GM12878 (cell line): ENCODE measurements at regions not wholly inside any gene's neighbourhood (a gene's known extent, or its start where the extent isn't known, plus 50 kb on each side); places are given as distances from the start of the nearest gene placed in this dataset.

Source experiments
- ATAC-seq: fragments of 200-7000 bp; cut with Tn5 transposase; 3 replicates; pipeline ENCODE4 v1.9.1; 2020; ENCODE audit warnings: mild to moderate bottlenecking, moderate library complexity
- BruUV-seq: library from RNA; stranded (reverse); fragments of 400-500 nt; replicated peaks from 2 replicates; lab custom pipeline; 2021; lab: Mats Ljungman, UMichigan
- CTCF ChIA-PET: fragments of 300-600 bp; sonication (Branson Sonifier 250); formaldehyde crosslinking; extraction: SDS; loops from one replicate; lab custom pipeline; 2021; ENCODE audit warnings: inconsistent platforms; lab: Yijun Ruan, JAX
- POLR2A ChIA-PET: fragments of 350-600 bp; formaldehyde crosslinking; extraction: SDS; loops from one replicate; lab custom pipeline; 2021; ENCODE audit warnings: inconsistent platforms; lab: Charles Lee
- RAD21 ChIA-PET: fragments of 300-600 bp; sonication (Branson Sonifier 250); formaldehyde crosslinking; loops from one replicate; lab custom pipeline; 2023; ENCODE audit warnings: antibody characterized with exemption; ENCODE audit not compliant: unreplicated experiment; lab: Charles Lee
- SMC1A ChIA-PET: fragments of 300-600 bp; sonication (Branson Sonifier 250); formaldehyde crosslinking; loops from one replicate; lab custom pipeline; 2023; ENCODE audit not compliant: unreplicated experiment, uncharacterized antibody; lab: Charles Lee
- DNase-seq: peaks from one replicate; pipeline ENCODE4 v3.0.0-alpha.2; 2011; ENCODE audit warnings: low read depth, low spot score
- FAIRE-seq: peaks from 3 replicates; lab custom pipeline; 2011; peaks lifted over from hg19 to GRCh38; lab: Jason Lieb, UNC
- H2AFZ ChIP-seq: 2 replicates; pipeline ENCODE4 v1.6.0; 2011; ENCODE audit warnings: low read depth, low read length, control low read depth; ENCODE audit not compliant: control insufficient read depth
- H3K27ac ChIP-seq: 2 replicates; pipeline ENCODE4 v1.5.1; 2011; ENCODE audit warnings: control low read depth; ENCODE audit not compliant: control insufficient read depth, insufficient read depth
- H3K27me3 ChIP-seq, 2 experiments: replicated peaks in 1 of 2; 2 replicates each; pipeline versions ENCODE4 v1.6.0 to v1.6.1; 2011; ENCODE audit warnings: low read length in 1 of 2; ENCODE audit not compliant: control insufficient read depth in 2 of 2, insufficient read depth in 2 of 2
- H3K36me3 ChIP-seq, 2 experiments: 2 replicates each; pipeline ENCODE4 v1.5.1; 2011; ENCODE audit warnings: low read length in 1 of 2; ENCODE audit not compliant: control insufficient read depth in 2 of 2, insufficient read depth in 2 of 2
- H3K4me1 ChIP-seq: 2 replicates; pipeline ENCODE4 v1.6.1; 2011; ENCODE audit warnings: mild to moderate bottlenecking, low read length, moderate library complexity, mixed read lengths; ENCODE audit not compliant: control insufficient read depth, insufficient read depth
- H3K4me2 ChIP-seq: 2 replicates; pipeline ENCODE4 v1.6.0; 2011; ENCODE audit warnings: control low read depth; ENCODE audit not compliant: control insufficient read depth, insufficient read depth
- H3K4me3 ChIP-seq: fragments of 200-600 bp; sonication (generic); 2 replicates; pipeline ENCODE4 v1.5.1; 2016
- H3K79me2 ChIP-seq: 2 replicates; pipeline ENCODE4 v1.6.0; 2011; ENCODE audit warnings: low read length; ENCODE audit not compliant: control insufficient read depth, insufficient read depth
- H3K9ac ChIP-seq: 2 replicates; pipeline ENCODE4 v1.8.0; 2011; ENCODE audit warnings: low read length, control low read depth, mixed read lengths; ENCODE audit not compliant: control insufficient read depth, insufficient read depth
- H3K9me3 ChIP-seq: replicated peaks from 3 replicates; pipeline ENCODE4 v1.5.1; 2011; ENCODE audit warnings: mild to moderate bottlenecking, low read length; ENCODE audit not compliant: control insufficient read depth, insufficient read depth
- H4K20me1 ChIP-seq: 2 replicates; pipeline ENCODE4 v1.6.0; 2011; ENCODE audit not compliant: control insufficient read depth, insufficient read depth
- LARP7 ChIP-seq: fragments of 450-650 bp; IDR thresholded peaks from 2 replicates; pipeline ENCODE4 v1.6.1; 2017; ENCODE audit warnings: mild to moderate bottlenecking
- SMAD1 ChIP-seq: fragments of 450-650 bp; IDR thresholded peaks from 2 replicates; pipeline ENCODE4 v1.6.1; 2018; ENCODE audit warnings: mild to moderate bottlenecking, low read depth; ENCODE audit not compliant: partially characterized antibody
- ZBTB11 ChIP-seq: fragments of 450-650 bp; formaldehyde crosslinking; IDR thresholded peaks from 2 replicates; pipeline ENCODE4 v1.5.0; 2022; ENCODE audit warnings: mild to moderate bottlenecking, missing genetic modification characterization
- WGBS: methylation state at CpG from one replicate; pipeline ENCODE4 v1.1.6; 2016; ENCODE audit warnings: low lambda C conversion rate; ENCODE audit not compliant: insufficient replicate concordance, insufficient coverage; ENCODE audit errors: missing lambda C conversion rate; 5-methylcytosine and 5-hydroxymethylcytosine counted together
- in situ Hi-C: fragments of 300-500 bp; cut with MboI; formaldehyde crosslinking; loops from 9 replicates; pipeline ENCODE4 v1.14.3; 2018; ENCODE audit warnings: mixed read lengths
- intact Hi-C: fragments of 100-400 bp; cut with micrococcal nuclease; formaldehyde crosslinking; loops from one replicate; pipeline ENCODE4 v1.14.2; 2022; ENCODE audit not compliant: unreplicated experiment
- TF ChIP-seq, protein P1 (sequence below): fragments of 150-350 bp; IDR thresholded peaks from 2 replicates; pipeline ENCODE4 v1.6.1; 2016; ENCODE audit warnings: low read depth, low read length
- TF ChIP-seq, protein P2 (sequence below): fragments of 450-650 bp; IDR thresholded peaks from 2 replicates; pipeline ENCODE4 v1.6.1; 2017; ENCODE audit warnings: borderline replicate concordance

DNA sequence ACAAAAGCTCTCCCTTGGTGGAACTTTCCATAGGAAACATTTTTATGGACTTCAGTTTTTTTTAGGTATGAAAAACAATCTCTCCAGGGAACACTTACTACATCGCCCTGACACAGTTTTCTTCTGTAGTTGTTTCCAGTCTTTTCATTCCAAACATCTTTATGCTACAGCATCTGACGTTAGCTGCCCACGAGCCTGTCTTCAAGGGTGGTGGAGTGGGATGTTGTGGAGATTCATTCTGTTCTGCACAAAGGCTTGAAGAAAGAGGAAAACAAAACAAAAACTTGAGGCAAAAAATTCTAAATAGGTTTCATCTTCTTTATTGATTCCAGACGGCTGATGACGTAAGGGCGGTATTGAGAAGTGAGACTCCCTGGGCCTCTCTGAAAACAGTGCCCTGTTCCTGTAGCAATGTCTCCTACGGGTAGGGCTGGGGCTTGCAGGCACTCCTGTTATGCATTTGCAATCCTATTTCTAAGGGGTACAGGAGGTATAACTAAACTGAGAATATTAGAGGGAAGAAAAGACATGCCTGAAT, 375.0 kb downstream of the RNF144A start:
- 32% methylated on average over 7 of the region's 7 CpGs for WGBS

More for the DNA sequence above, 375.0 kb downstream of the RNF144A start:
- Histone ChIP-seq H3K27ac (no peak overlapping the region), H3K27me3 (no peaks in the 10 kb centered on the region), H3K4me2 (no peak overlapping the region), H3K79me2 (no peaks in the 10 kb centered on the region), H2AFZ (no peak overlapping the region), H3K9me3 (no peaks in the 10 kb centered on the region; the same call in 2 of the 3 replicates), H4K20me1 (no peaks in the 10 kb centered on the region), H3K4me1 (no peaks in the 10 kb centered on the region), H3K9ac (no peak overlapping the region), H3K4me3 (no peak overlapping the region), H3K36me3 (no peaks in the 10 kb centered on the region)
- intact Hi-C loops = no loop called here
- ChIA-PET RAD21 (no interaction called here), SMC1A (interaction anchor here (0.8 to 1.0 kb wide), 2 partner anchors 12 to 28 kb away, joined by 3 to 5 read pairs; no protein-coding TSS in a partner anchor), CTCF (interaction anchor here (1.3 kb wide), 1 partner anchor 26 kb away, joined by 3 read pairs; no protein-coding TSS in a partner anchor), POLR2A (interaction anchor here (0.9 kb wide), 1 partner anchor 9 kb away, joined by 3 read pairs; no protein-coding TSS in a partner anchor)
- TF ChIP-seq, protein P1, sequence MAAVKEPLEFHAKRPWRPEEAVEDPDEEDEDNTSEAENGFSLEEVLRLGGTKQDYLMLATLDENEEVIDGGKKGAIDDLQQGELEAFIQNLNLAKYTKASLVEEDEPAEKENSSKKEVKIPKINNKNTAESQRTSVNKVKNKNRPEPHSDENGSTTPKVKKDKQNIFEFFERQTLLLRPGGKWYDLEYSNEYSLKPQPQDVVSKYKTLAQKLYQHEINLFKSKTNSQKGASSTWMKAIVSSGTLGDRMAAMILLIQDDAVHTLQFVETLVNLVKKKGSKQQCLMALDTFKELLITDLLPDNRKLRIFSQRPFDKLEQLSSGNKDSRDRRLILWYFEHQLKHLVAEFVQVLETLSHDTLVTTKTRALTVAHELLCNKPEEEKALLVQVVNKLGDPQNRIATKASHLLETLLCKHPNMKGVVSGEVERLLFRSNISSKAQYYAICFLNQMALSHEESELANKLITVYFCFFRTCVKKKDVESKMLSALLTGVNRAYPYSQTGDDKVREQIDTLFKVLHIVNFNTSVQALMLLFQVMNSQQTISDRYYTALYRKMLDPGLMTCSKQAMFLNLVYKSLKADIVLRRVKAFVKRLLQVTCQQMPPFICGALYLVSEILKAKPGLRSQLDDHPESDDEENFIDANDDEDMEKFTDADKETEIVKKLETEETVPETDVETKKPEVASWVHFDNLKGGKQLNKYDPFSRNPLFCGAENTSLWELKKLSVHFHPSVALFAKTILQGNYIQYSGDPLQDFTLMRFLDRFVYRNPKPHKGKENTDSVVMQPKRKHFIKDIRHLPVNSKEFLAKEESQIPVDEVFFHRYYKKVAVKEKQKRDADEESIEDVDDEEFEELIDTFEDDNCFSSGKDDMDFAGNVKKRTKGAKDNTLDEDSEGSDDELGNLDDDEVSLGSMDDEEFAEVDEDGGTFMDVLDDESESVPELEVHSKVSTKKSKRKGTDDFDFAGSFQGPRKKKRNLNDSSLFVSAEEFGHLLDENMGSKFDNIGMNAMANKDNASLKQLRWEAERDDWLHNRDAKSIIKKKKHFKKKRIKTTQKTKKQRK = no peak
- TF ChIP-seq ZBTB11 (CRISPR knock-in tag) (no peak), LARP7 (no peak), SMAD1 (no peak)
- TF ChIP-seq, protein P2, sequence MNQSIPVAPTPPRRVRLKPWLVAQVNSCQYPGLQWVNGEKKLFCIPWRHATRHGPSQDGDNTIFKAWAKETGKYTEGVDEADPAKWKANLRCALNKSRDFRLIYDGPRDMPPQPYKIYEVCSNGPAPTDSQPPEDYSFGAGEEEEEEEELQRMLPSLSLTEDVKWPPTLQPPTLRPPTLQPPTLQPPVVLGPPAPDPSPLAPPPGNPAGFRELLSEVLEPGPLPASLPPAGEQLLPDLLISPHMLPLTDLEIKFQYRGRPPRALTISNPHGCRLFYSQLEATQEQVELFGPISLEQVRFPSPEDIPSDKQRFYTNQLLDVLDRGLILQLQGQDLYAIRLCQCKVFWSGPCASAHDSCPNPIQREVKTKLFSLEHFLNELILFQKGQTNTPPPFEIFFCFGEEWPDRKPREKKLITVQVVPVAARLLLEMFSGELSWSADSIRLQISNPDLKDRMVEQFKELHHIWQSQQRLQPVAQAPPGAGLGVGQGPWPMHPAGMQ = no peak
- DNase-seq (no peak), ATAC-seq (no peak), FAIRE-seq (no peak)
- in situ Hi-C loops = no loop called here
- BruUV-seq = no TSS peak
